ENCODE measurements at regions not wholly inside any gene's neighbourhood (a gene's known extent, or its start where the extent isn't known, plus 50 kb on each side); places are given as distances from the start of the nearest gene placed in this dataset.

- H3K4me3 ChIP-seq (ENCODE audit: low read depth, low read length): no peak overlapping the region
- no peak for DNase-seq (ENCODE audit: low read depth)
- TF ChIP-seq, protein P1, sequence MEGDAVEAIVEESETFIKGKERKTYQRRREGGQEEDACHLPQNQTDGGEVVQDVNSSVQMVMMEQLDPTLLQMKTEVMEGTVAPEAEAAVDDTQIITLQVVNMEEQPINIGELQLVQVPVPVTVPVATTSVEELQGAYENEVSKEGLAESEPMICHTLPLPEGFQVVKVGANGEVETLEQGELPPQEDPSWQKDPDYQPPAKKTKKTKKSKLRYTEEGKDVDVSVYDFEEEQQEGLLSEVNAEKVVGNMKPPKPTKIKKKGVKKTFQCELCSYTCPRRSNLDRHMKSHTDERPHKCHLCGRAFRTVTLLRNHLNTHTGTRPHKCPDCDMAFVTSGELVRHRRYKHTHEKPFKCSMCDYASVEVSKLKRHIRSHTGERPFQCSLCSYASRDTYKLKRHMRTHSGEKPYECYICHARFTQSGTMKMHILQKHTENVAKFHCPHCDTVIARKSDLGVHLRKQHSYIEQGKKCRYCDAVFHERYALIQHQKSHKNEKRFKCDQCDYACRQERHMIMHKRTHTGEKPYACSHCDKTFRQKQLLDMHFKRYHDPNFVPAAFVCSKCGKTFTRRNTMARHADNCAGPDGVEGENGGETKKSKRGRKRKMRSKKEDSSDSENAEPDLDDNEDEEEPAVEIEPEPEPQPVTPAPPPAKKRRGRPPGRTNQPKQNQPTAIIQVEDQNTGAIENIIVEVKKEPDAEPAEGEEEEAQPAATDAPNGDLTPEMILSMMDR (IDR thresholded peaks at IDR 0.05; ENCODE audit: insufficient read depth, low read depth, low read length, missing control alignments): no peak
Observed at GRCh38 chr3:18880691-18881090, 267.6 kb upstream of the KCNH8 start.

DNA sequence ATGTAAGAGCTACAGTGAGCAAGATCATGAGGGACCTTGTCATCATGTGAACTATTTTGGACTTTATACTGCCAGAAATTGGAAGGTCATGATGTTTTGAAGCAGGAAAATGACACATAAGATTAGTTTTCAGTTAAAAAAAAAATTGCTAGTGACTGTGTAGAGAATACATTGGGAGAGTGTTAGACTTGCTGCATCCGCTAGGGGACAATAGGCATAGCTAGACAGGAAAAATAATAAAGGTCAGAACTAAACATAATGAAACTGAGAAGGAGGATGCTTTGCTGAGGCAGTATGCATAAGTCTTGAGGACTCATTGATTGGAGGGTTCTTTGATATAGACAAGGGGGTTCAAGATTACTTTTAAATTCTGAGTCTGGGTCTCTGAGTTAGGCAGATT lies 275.8 kb upstream of the KCNH8 start:
- TF ChIP-seq, protein P1 (IDR thresholded peaks at IDR 0.05; ENCODE audit: insufficient read depth, low read depth, low read length, missing control alignments): peak; percentile 21
- H3K4me3 ChIP-seq (ENCODE audit: low read depth, low read length): no peak overlapping the region
- peak; percentile 4 for DNase-seq (ENCODE audit: low read depth)

- no peak for DNase-seq (ENCODE audit: low read depth)
- TF ChIP-seq, protein P1 (IDR thresholded peaks at IDR 0.05; ENCODE audit: insufficient read depth, low read depth, low read length, missing control alignments): no peak
- H3K4me3 ChIP-seq (ENCODE audit: low read depth, low read length): no peak overlapping the region
Observed at GRCh38 chr3:18870642-18871041, 277.7 kb upstream of the KCNH8 start.

DNA sequence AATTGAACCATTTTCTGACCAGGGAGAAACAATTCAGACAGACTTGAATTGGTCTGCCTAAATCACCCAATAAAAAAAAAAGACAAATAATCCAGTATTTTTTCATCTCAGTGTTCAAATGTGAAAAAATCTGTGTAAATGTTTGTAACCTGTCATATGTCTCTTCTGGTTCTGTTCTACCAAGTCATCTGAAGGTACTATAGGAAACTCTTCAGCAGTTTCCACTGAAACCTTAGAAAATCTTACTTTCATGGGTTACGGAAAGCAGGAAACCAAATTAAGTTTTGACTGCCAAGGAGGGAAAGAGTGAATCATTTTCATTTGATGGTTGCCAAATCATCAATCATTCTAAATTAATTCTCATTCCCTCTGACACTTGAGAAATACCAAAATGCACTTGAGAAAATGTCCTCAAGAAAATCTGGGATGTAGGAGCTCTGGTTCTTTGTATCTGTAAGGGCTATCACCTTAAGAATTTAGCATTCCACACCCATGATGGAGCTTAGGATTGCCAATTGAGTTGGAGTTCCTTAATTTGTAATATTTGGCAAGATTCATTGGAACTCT lies 278.2 kb upstream of the KCNH8 start:
- DNase-seq (ENCODE audit: low read depth): no peak
- TF ChIP-seq, protein P1 (IDR thresholded peaks at IDR 0.05; ENCODE audit: insufficient read depth, low read depth, low read length, missing control alignments): no peak
- no peak overlapping the region for H3K4me3 ChIP-seq (ENCODE audit: low read depth, low read length)

GRCh38 chr3:18868911-18869689 lies 279.2 kb upstream of the KCNH8 start:
- H3K4me3 ChIP-seq (ENCODE audit: low read depth, low read length): no peak overlapping the region
- TF ChIP-seq, protein P1 (IDR thresholded peaks at IDR 0.05; ENCODE audit: insufficient read depth, low read depth, low read length, missing control alignments): no peak
- DNase-seq (ENCODE audit: low read depth): no peak

- DNase-seq (ENCODE audit: low read depth): no peak
- TF ChIP-seq, protein P1 (IDR thresholded peaks at IDR 0.05; ENCODE audit: insufficient read depth, low read depth, low read length, missing control alignments): no peak
- no peak overlapping the region for H3K4me3 ChIP-seq (ENCODE audit: low read depth, low read length)
Observed at GRCh38 chr3:18866899-18867298, 281.4 kb upstream of the KCNH8 start.
